ENCODE measurements at regions not wholly inside any gene's neighbourhood (a gene's known extent, or its start where the extent isn't known, plus 50 kb on each side); places are given as distances from the start of the nearest gene placed in this dataset.

DNA sequence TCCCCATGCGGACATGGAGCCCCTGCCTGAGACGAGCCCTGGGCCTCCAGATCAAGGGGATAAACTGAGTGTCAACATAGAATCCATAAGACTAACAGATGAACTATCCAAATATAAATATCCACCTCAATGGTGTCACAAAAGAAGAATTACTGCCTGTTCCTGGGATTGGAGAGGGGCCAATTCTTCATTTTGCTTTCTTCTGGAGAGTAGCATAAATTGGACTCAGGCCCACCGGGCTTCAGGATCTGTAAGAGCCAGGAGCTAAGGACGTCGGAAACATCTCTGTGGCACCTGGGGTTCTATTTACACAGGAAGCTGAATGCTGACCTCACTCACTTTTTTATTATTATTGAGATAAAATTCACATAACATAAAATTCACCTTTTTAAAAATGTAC lies 408.2 kb upstream of the CCDC196 start:
- DNase-seq, result no peak

DNA sequence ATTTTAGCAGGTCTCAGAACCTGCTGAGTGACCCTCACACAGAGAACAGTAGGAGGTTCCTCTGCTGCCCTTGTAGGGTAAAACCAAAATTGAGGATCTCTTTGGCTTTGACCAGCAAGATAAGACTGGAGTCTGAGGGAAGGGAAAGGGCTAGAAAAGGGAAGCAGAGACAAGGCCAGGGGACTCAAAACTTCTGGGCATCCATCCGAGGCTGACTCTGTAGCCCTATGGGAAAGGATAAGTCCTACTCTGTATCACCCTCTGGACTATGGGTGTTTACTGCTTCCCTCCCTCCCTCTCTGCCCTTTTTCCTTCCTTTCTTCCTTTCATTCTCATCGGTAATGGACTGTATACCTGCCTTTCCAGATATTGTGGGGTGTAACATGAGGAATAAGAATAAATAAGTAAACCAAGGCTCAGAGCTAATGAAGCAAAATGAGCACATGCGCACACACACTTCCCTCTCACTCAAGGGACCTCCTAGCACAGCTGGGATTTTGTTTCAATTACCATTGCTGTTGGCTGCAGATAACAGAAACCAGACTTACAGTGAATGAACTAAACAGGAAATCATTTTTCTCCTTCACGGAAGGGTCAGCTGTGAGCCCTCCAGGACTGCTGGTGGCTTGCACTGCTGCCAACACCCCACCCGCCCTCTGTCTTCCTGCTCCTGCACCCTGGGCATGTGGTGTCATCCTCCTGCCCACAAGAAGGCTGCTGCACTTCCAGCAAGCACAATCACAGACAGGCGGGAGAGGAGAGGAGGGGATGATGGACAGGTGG lies 404.4 kb upstream of the CCDC196 start:
- no peak for DNase-seq

DNA sequence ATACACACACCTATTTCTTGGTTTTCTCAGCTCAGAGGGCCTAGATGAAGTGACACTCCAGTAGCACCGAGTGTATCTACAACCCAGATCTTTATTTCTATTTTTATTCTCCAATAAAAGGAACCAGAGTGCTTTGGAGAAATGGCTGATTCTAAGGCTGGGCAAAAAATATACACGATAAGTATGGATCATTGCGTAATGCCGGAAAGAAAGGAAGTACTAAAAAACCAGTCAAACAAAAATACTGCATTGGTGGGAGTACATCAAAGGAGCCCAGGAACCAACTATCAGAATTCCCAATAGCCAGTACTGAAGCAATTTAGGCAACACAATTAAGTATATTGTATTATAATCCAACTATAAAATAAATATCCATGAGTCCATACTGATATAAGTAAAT lies 400.9 kb upstream of the CCDC196 start:
- no peak for DNase-seq

DNA sequence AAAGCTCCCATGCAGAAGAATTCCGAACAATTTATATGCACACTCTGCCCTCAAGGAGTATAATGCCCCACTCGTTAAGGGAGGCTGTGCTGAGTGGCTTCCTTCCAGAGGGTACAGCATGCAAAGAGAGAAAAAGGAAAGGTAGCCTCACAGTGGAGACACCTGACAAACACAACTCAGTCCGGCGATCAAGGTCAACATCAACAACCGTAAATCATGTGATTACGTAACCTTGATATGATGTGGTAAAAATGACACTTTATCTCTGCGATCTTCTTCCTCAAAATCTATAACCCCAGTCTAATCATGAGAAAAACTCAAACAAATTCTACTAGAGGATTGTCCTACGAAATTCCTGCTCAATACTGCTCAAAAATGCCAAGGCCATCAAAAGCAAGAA lies 400.5 kb upstream of the CCDC196 start:
- DNase-seq, result no peak

DNA sequence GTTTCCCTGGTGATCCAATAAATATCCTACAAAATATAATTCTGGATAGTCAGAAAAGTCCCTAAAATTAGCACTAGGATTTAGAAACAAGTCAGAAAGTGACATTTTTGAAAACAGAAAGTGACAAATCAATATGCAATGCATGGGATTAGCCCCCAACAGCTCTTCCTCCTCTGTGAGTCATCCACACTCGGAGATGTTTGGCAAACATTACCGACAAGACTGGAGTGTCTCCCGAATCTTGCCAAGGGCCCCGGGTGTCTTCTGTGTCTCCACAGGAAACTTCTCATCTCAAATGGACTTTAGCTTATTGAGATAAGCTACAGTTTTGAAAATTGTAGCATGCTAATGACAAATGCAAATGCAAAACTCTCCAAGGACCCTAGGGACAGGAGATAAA lies 398.9 kb upstream of the CCDC196 start:
- no peak for DNase-seq

DNA sequence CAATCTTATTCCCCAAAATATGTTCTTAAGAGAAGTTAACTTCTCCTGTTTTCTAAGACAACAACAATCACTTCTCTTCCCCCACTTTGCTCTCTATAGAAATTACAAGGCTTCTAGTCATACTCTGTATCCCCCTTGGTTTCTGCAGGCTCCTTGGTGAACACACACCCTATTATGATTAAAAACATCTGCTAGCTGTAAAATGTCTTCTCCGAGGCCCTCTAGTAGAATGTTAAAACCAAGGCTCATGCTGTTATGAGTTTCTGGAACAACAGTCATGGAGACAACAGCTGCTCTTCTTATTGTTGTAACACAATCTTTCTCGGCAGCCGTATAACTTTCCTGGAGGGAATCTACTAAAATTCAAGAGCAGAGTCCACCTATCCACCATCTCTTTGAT lies 397.5 kb upstream of the CCDC196 start:
- DNase-seq, result no peak

DNA sequence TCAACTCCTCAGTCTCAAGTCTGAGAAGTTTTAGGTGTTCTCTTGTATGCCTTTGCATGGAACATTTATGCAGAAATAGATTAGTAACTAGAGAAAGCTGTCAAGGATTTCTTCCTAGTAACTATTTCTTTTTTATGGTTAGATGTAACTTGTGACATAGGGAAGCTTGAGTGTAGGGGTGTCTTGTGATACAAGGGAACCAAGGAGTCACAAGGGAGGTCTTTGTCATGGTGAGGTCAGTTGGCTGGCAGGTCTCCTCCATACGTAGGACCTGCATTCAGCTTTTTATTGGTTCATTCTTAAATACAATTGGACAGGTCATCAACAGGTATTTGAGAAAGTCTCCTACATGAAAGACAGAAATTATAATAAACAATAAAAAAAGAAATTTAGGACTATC lies 394.0 kb upstream of the CCDC196 start:
- no peak for DNase-seq

DNA sequence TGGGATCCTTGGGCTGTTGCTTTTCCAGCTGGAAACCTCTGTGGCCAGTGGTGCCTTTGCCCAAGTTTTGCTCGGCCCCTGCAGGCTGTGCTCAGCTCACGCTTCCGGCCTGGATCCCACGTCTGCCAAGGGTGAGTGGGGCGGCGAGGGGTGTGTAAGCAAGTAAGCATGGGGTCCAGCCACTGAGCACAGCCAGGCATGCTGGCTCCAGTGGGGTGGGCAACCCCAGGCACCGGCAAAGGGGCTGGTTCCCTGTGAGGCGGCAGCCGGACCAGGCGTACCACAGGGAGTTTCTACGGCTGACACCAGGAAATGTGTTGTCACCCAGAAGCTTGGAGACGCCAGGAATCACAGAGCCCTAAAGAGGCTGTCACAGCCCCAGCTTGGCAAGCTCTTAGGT lies 393.4 kb upstream of the CCDC196 start:
- DNase-seq, result no peak

DNA sequence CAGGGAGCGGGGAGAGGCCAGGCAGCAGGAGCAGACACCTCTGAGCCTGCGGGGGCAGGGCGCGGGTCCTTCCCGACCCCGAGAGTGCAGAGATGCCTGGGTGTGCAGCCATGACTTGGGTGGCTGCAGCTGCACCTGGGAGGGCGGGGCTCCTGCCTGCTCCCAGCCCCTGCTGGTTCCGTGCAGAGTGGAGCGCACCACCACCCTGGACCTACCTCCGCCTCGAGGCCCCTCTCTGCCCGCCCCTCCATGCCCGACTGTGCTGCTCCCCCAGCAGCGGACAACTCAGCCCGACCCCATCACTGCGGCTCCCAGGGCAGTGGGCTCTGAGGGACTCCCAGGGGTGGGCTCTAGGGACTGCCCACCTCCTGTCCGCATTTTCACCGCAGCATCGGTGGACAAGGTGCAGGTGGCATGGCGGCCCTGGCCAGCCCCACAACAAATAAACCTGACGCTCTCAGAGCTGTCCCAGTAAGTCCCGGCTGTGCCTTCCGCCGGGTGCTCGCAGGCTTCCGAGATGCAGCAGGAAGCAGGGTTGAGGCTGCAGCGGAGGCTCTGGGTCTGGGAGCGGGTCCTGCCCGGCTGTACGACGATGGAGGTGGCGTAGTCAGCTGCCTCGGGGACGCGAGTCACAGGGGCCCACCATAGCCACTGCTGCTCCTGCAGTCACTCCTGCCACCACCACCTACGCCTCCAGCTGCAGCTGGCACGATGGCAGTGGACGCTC lies 392.0 kb upstream of the CCDC196 start:
- DNase-seq, result no peak

DNA sequence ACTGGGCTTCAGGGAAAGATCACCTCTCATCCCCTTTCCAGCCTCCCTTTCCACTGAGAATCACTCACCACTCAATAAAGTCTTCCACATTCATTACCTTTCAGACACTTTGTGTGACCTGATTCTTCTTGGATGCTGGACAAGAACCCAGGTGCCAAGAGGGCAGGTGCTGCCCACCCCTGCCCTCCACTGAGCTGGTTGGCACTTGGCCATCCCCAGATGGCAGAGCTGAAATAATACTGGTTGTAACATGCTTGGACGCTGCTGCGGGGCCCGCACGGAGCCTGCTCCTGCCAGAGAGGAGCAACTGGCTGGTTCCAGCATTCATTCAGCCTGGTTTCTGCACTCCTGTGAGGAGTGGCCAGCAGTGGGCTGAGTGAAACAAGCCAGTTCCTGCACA lies 386.7 kb upstream of the CCDC196 start:
- DNase-seq, result no peak

DNA sequence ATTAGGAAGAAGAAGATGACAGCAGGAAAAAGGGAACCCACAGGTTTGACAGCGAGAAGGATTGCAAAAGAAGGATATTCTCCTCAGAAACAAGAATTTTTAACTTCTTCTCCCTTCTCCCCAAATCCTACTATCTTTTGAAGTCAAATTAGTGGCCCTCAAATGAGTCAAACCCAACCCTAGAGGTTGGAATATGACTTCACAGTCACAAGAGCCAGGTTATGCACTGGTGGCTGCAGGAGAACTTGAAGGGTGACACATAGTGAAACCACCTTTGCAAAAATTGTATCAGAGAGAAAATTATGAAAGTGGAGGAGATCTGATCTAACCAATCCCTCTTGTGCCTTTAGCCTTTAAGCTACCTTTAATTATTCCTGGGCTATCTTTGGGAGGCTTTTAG lies 386.2 kb upstream of the CCDC196 start:
- no peak for DNase-seq

DNA sequence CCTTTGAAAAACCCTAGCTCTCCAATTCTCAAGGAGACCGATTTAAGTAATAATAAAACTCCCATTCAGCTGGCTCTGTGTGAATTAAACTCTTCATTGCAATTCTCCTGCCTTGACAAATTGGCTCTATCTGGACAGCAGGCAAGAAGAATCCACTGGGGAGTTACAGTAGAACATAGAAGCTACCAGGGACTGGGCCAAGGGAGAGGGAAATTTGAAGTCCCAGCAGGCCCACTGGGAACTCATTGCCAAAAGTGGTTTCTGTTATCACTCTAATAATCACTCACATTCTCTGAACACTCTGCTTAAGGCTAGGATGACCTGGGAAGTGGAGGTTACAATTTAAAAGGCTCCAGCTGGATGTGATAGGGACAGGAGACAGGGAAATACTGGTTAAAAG lies 384.5 kb upstream of the CCDC196 start:
- DNase-seq, result no peak

DNA sequence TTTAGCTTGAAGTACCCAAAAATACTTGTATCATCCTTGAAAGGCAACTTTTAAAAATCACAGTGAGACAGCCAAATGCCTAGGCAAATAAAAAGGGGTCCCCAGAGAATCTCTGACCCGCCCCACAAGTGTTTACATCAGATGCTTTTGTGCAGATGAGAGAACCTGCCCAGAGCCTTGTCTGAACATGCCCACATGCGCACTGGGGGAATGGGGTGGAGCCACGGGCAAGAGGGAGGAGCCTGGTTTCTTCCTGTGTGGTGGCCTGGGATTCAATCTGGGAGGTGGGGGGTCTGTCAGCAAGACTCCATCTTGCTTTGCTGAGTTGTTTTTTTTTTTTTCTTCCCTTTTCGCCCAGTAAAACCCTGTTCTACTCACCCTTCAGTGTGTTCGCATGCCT lies 381.7 kb upstream of the CCDC196 start:
- no peak for DNase-seq

DNA sequence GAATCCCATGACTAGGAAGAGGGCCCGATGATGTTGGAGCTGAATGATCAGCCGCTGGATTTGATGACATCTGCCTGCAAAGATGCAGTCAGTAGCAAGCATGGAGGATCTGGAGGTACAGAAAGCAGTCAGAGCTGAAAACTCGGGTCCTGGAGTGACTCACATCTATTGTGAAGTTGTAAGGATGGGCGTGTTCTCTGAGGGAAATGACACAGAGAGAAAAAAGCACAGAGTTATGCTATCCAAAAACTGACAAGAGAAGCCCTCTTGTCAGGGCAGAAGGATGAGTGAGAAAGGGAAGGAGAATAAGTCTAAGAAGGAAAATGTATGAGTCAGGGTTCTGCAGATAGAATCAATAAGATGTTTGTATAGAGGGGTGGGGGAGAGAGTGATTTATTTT lies 380.4 kb upstream of the CCDC196 start:
- DNase-seq, result no peak

DNA sequence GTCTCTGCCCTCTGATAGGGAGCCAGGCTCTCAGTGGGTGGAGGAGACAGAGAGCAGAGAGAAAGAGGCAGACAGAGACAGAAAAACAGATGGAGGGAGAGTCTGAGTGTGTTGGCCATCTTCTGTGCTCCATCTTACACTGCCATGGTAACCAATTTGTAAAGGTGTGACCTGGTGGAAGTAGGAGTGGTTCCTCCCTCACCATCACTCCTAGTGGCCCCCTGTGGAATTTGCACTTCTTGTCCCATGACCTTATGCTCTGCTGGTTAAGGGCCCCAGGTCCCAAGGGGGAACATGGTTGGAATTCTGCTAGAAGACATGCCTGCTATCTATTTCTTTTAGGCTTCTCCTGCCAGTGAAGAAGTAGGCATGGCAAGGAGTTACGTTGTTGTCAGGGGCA lies 376.7 kb upstream of the CCDC196 start:
- DNase-seq, result no peak

DNA sequence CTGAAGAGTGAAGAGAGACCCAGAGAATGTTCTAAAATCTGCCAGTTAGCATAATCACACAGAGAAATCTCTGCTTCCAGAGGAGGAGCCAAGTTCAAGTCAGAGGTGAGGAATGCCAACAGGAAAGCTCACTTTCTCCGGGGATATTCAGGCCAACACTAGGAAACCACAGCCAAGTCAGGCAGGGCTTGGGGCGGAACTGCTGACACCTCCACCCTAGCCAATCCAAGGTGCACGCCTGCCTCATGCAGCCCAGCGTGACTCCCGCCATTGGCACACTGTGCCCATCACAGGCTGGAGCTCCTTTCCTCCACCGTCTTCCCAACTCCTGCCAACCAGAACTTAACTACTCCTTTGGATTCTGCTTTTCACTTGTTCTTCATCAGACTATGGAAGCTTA lies 374.3 kb upstream of the CCDC196 start:
- no peak for DNase-seq

DNA sequence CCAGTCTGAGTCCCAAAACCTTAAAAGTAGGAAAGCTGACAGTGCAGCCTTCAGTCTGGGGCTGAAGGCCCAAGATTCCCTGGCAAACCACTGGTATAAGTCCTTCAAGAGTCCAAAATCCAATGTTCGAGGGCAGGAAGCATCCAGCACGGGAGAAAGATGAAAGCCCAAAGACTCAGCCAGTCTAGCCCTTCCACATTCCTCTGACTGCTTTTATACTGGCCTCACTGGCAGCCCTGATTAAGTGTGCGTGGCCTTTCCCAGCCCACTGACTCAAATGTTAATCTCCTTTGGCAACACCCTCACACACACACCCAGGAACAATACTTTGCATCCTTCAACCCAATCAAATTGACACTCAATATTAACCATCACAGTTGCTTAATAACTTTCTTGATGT lies 372.1 kb upstream of the CCDC196 start:
- no peak for DNase-seq

DNA sequence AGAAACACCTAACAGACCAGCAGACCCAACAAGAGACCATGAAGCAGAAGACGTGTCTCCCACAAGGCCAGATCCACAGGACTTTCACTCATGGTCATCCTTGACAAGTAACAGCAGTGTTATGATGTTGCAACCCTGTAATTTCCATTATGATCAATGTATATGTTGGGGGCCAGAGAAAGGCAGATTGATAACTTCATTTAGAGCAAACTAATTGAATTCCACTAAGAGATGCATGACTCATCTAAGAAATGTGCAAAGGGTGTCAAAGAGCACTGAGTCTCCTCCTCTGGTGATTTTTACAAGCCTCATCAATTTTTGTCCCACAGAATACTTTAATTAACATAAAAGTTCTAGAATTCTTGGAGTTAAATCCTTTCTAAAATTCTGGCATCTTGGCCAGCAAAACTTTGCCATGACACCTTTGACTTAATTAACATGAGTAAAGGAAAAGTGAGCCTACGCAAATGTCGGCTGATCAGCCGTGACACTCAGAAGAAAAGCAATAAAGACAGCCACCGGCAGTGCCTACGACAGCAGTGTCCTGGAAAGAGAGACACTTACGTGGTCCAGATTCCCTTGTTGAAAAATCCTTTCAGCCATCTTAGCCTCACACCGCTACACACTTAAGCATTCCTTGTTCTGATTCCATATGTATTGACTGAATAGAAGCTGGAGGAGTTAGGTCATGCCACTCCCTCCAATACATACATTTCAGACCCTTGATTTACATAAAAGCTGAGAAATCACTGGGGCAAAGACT lies 370.2 kb upstream of the CCDC196 start:
- DNase-seq, result no peak

DNA sequence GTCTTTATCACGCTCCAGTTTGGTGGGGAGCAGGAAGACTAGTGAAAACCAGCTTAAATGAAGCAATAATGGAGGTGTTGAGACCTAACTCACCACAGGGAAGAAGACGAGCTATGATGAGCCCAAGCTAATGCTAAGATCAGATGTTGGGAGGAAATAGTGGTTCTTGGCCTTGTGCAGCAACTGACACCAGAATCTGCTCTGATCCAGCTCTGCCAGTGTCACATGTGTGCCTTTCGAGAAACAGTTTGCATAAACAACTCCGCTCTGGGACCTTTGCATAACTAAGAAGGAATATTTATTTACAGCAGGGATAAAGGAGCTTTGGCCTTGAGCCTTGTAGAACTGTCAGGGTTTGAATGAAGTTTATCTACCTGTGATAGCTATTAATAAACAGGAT lies 369.4 kb upstream of the CCDC196 start:
- DNase-seq, result no peak

DNA sequence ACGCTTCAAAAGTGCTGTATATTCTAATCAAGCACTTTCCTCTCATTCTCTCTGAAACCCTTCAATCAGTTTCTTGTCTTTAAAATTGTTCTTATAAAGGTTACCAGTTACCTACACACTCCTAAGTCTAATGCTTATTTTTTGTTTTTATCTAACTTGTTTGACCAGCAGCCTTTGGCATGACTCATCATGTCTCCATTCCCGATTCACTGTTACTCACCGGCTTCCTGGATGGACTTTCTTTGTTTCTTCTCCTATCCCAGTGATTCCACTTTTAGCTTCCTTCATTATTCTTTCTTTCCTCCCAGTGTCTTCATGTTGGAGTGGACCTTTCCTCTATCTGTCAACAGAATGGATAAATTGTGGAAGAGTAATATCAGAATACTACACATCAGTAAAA lies 368.6 kb upstream of the CCDC196 start:
- no peak for DNase-seq

DNA sequence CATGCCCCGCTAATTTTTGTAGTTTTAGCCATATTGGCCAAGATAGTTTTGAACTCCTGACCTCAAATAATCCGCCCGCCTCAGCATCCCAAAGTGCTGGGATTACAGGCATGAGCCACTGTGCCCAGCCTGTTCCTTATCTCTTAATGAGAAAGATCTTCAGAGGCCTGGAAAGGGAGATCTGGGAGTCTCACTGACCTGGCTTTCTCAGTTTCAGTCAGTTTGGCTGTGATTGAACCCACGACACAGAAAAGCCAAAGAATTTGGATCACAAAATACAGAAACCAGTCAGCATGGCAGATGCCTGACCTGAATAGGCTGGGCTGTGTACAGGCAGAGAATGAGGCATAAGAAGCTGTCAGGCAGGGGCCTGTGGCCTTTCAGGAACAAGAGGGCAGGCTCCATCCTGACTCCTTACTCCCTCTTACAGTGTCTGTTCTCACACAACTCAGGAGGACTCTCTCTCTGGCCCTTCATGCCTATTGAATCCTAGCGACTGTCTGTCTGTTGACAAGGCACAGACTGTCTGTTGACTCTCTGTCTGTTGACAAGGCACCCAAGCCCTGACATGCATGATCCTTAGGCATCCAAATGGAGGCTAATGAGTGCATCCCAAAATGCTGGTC lies 366.5 kb upstream of the CCDC196 start:
- DNase-seq, result no peak

DNA sequence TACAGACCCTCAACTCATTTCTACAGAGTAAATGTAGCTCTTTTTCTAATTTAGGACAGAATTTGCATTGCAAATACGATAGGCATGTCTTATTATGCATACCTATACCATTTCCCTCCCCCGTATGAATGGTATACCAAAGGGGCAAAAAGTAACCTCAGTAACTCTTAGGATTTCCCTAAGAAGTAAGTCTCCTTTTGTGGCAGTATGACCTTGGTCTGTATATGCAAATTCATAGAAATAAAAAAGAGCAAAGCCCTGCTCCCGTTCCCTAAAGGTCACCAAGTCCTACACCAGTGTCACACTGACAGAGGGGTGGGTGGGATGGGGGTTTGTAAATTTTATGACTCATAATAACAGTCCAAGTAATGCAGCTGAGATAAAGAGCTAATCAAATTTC lies 365.8 kb upstream of the CCDC196 start:
- no peak for DNase-seq

DNA sequence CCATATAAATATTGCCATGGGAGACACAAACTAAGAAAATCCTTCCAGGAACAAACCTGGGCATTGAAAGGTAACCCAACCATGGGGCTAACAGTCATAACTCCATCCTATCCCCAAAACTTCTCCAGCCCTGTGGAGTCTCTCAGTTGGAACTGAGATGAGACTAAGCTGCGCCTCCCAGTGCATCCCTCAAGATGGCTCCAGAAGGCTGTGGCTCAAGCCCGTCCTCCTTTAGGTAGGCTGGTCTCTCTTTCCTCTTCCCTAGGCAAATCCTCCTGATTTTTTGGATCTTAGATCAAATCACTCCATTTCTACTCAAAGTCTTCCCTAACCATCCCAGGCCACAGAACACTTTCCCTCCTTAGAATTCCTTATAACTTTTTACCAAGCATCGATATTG lies 364.3 kb upstream of the CCDC196 start:
- DNase-seq, result no peak

DNA sequence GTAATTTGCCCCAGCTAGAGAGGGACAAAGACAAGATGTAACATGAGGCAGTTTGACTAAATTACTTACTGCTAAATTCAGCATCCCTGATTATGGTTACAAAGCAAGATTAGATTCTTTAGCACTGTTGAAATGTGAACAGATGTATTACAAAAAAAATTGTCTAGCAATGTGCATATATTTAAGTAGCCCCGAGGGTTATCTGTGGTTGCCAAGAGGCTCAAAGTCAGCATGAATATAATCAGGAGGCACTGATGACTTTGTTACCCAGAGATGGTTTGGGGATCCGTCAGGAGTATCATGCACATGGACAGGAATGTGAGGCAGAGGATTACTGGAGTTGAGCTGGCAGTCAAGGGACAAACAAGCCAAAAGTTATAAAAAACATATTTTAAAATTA lies 356.9 kb upstream of the CCDC196 start:
- no peak for DNase-seq

All from activated CD4-positive, alpha-beta T cell treated with anti-CD3 and anti-CD28 coated beads for 4 hours (primary cell).